IMR-90 (cell line): ENCODE measurements at regions not wholly inside any gene's neighbourhood (a gene's known extent, or its start where the extent isn't known, plus 50 kb on each side); places are given as distances from the start of the nearest gene placed in this dataset.

Experiments
- ATAC-seq: fragments of 200-7000 bp; cut with Tn5 transposase; 2 replicates; pipeline ENCODE4 v1.9.1; 2020; ENCODE audit warnings: low read depth, mild to moderate bottlenecking, moderate library complexity
- BruUV-seq: library from RNA; stranded (reverse); fragments of 400-500 nt; replicated peaks from 2 replicates; lab custom pipeline; 2021; lab: Mats Ljungman, UMichigan
- CTCF ChIA-PET: fragments of 300-600 bp; formaldehyde crosslinking; extraction: SDS; loops from one replicate; lab custom pipeline; 2021; ENCODE audit warnings: antibody characterized with exemption; lab: Yijun Ruan, JAX
- POLR2A ChIA-PET: fragments of 300-600 bp; sonication (Branson Sonifier 250); formaldehyde crosslinking; loops from one replicate; lab custom pipeline; 2022; ENCODE audit warnings: antibody characterized with exemption; ENCODE audit not compliant: unreplicated experiment; lab: Charles Lee
- DNase-seq: peaks from one replicate; pipeline ENCODE4 v3.0.0; 2013
- H2AFZ ChIP-seq: replicated peaks from 2 replicates; pipeline ENCODE3; 2013; ENCODE audit warnings: low read length, mild to moderate bottlenecking; ENCODE audit not compliant: poor library complexity
- H2AK5ac ChIP-seq: 2 replicates; pipeline ENCODE4 v1.6.1; 2013; ENCODE audit warnings: low read depth, low read length, inconsistent platforms
- H2AK9ac ChIP-seq: replicated peaks from 2 replicates; pipeline ENCODE3; 2013; ENCODE audit warnings: mild to moderate bottlenecking, low read depth, low read length, moderate library complexity; ENCODE audit not compliant: poor library complexity
- H2BK120ac ChIP-seq: 2 replicates; pipeline ENCODE4 v1.6.1; 2013; ENCODE audit warnings: low read depth, low read length, inconsistent platforms
- H2BK15ac ChIP-seq: 3 replicates; pipeline ENCODE4 v1.6.1; 2013; ENCODE audit warnings: low read depth, low read length, inconsistent platforms
- H2BK20ac ChIP-seq: 2 replicates; pipeline ENCODE4 v1.6.1; 2013; ENCODE audit warnings: low read depth, mild to moderate bottlenecking, inconsistent platforms, low read length, moderate library complexity
- H2BK5ac ChIP-seq: 2 replicates; pipeline ENCODE4 v1.6.1; 2013; ENCODE audit warnings: mild to moderate bottlenecking, low read depth, low read length, inconsistent platforms; ENCODE audit not compliant: poor library complexity, severe bottlenecking
- H3K14ac ChIP-seq: replicated peaks from 2 replicates; pipeline ENCODE4 v1.6.1; 2013; ENCODE audit warnings: low read depth, low read length, inconsistent platforms
- H3K18ac ChIP-seq: 2 replicates; pipeline ENCODE4 v1.6.1; 2013; ENCODE audit warnings: low read depth, low read length, control low read depth
- H3K23ac ChIP-seq: 2 replicates; pipeline ENCODE4 v1.6.1; 2013; ENCODE audit warnings: low read depth, low read length, inconsistent platforms
- H3K27ac ChIP-seq: 2 replicates; pipeline ENCODE4 v1.5.1; 2013; ENCODE audit warnings: mild to moderate bottlenecking, control low read depth, low read length; ENCODE audit not compliant: insufficient read depth
- H3K27me3 ChIP-seq: 2 replicates; pipeline ENCODE4 v1.6.1; 2013; ENCODE audit warnings: low read length; ENCODE audit not compliant: control insufficient read depth, insufficient read depth
- H3K36me3 ChIP-seq: 2 replicates; pipeline ENCODE4 v1.6.1; 2013; ENCODE audit warnings: low read length, mixed read lengths; ENCODE audit not compliant: control insufficient read depth, insufficient read depth
- H3K4ac ChIP-seq: 2 replicates; pipeline ENCODE4 v1.6.1; 2013; ENCODE audit warnings: low read depth, low read length, inconsistent platforms
- H3K4me1 ChIP-seq: 2 replicates; pipeline ENCODE4 v1.6.1; 2013; ENCODE audit warnings: low read length, mixed read lengths; ENCODE audit not compliant: control insufficient read depth, insufficient read depth
- H3K4me2 ChIP-seq: 2 replicates; pipeline ENCODE4 v1.6.1; 2013; ENCODE audit warnings: low read depth, mild to moderate bottlenecking, control low read depth, low read length, moderate library complexity
- H3K4me3 ChIP-seq: 2 replicates; pipeline ENCODE4 v1.5.1; 2013; ENCODE audit warnings: low read depth, mild to moderate bottlenecking, control low read depth, low read length, moderate library complexity; ENCODE audit not compliant: insufficient read depth
- H3K56ac ChIP-seq: 2 replicates; pipeline ENCODE4 v1.6.1; 2013; ENCODE audit warnings: low read length, inconsistent platforms; ENCODE audit not compliant: insufficient read depth; ENCODE audit errors: extremely low read depth
- H3K79me1 ChIP-seq, 2 experiments: 2 replicates each; pipeline ENCODE4 v1.6.1; 2013; ENCODE audit warnings: low read length in 2 of 2, inconsistent platforms in 1 of 2, low read depth in 1 of 2
- H3K9ac ChIP-seq: 2 replicates; pipeline ENCODE4 v1.6.1; 2013; ENCODE audit warnings: low read depth, low read length, control low read depth
- H3K9me1 ChIP-seq: 2 replicates; pipeline ENCODE4 v1.6.1; 2013; ENCODE audit warnings: low read length, inconsistent platforms; ENCODE audit not compliant: insufficient read depth
- H3K9me3 ChIP-seq: 2 replicates; pipeline ENCODE4 v1.6.1; 2013; ENCODE audit warnings: low read length; ENCODE audit not compliant: control insufficient read depth, insufficient read depth
- H4K20me1 ChIP-seq: 2 replicates; pipeline ENCODE4 v1.6.1; 2013; ENCODE audit warnings: low read length, inconsistent platforms; ENCODE audit not compliant: insufficient read depth
- H4K5ac ChIP-seq: 2 replicates; pipeline ENCODE4 v1.6.1; 2013; ENCODE audit warnings: mild to moderate bottlenecking, low read depth, low read length, control low read depth
- H4K8ac ChIP-seq, 2 experiments: 2 replicates each; pipeline ENCODE4 v1.6.1; 2013; ENCODE audit warnings: low read depth in 2 of 2, low read length in 2 of 2, control low read depth in 1 of 2, inconsistent platforms in 1 of 2
- H4K91ac ChIP-seq: 2 replicates; pipeline ENCODE4 v1.6.1; 2013; ENCODE audit warnings: low read depth, low read length, inconsistent platforms; ENCODE audit not compliant: insufficient read depth
- CEBPB ChIP-seq: IDR thresholded peaks from 2 replicates; pipeline ENCODE4 v1.6.1; 2012; ENCODE audit warnings: low read depth, low read length, improper control_type of control experiment
- CHD1 ChIP-seq: IDR thresholded peaks from 2 replicates; pipeline ENCODE4 v1.6.1; 2012; ENCODE audit warnings: low read depth, low read length, improper control_type of control experiment
- NFE2L2 ChIP-seq: fragments of 150-350 bp; IDR thresholded peaks from 2 replicates; pipeline ENCODE4 v1.6.1; 2016; ENCODE audit warnings: low read depth, mild to moderate bottlenecking, low read length
- POLR2A ChIP-seq: IDR thresholded peaks from 2 replicates; pipeline ENCODE4 v1.6.1; 2012; ENCODE audit warnings: mild to moderate bottlenecking, low read depth, low read length
- WGBS, 2 experiments: methylation state at CpG; one replicate each; pipeline versions ENCODE4 v1.1.5 to v1.1.7; 2013; ENCODE audit warnings: missing lambda C conversion rate in 2 of 2; ENCODE audit not compliant: insufficient read length in 1 of 2; ENCODE audit errors: extremely low coverage in 2 of 2; 5-methylcytosine and 5-hydroxymethylcytosine counted together
- dilution Hi-C: fragments of 300-500 bp; cut with HindIII; formaldehyde crosslinking; loops from one replicate; pipeline ENCODE4 v1.14.3; 2018; ENCODE audit warnings: low sequenced_read_pairs; ENCODE audit not compliant: unreplicated experiment
- in situ Hi-C: fragments of 300-500 bp; cut with MboI; formaldehyde crosslinking; loops from 3 replicates; pipeline ENCODE4 v1.14.3; 2019; ENCODE audit warnings: low sequenced_read_pairs, inconsistent platforms, mixed read lengths
- intact Hi-C: fragments of 100-400 bp; cut with micrococcal nuclease; formaldehyde crosslinking; loops from 2 replicates; pipeline ENCODE4 v1.10.0; 2022

GRCh38 chr3:124316034-124316287, 324.0 kb upstream of the ROPN1 start:
- intact Hi-C loops (no loop called here), dilution Hi-C loops (no loop called here), in situ Hi-C loops (no loop called here)
- Histone ChIP-seq H3K4me2 (no peak overlapping the region), H3K4me1 (no peaks in the 10 kb centered on the region), H3K4me3 (no peak overlapping the region), H4K91ac (no peak overlapping the region), H4K8ac (no peak overlapping the region), H2BK20ac (no peak overlapping the region), H2BK120ac (no peak overlapping the region), H3K27ac (no peak overlapping the region), H3K9me1 (no peaks in the 10 kb centered on the region), H2AFZ (no peak overlapping the region), H3K18ac (no peak overlapping the region), H3K23ac (no peak overlapping the region), H2BK15ac (no peak overlapping the region), H4K20me1 (no peaks in the 10 kb centered on the region), H3K36me3 (no peaks in the 10 kb centered on the region), H3K9ac (no peak overlapping the region), H3K79me1 (no peaks in the 10 kb centered on the region), H3K56ac (no peak overlapping the region), H3K27me3 (no peaks in the 10 kb centered on the region; the same call in none of the 2 replicates), H3K4ac (no peak overlapping the region), H3K9me3 (no peaks in the 10 kb centered on the region), H4K5ac (no peak overlapping the region), H2AK5ac (no peak overlapping the region), H2AK9ac (no peak overlapping the region), H2BK5ac (no peak overlapping the region), H3K14ac (no peak overlapping the region)
- TF ChIP-seq POLR2A (no peak), CHD1 (no peak), CEBPB (no peak), NFE2L2 (no peak)
- ATAC-seq = no peak
- BruUV-seq = no TSS peak
- ChIA-PET CTCF (no interaction called here), POLR2A (no interaction called here)
- no peak for DNase-seq
- 93% methylated on average over 2 of the region's 5 CpGs; no CpG with 5 or more reads in 1 of the 2 experiments for WGBS, 2 experiments
